Upper lobe of left lung (tissue), 4 donors: ENCODE measurements at regions not wholly inside any gene's neighbourhood (a gene's known extent, or its start where the extent isn't known, plus 50 kb on each side); places are given as distances from the start of the nearest gene placed in this dataset.

Experiments
- EP300 ChIP-seq, 4 donors: sonication (generic); formaldehyde crosslinking; IDR thresholded peaks; one replicate each; pipeline ENCODE4 v1.5.1; 2017; ENCODE audit warnings: antibody characterized with exemption in 4 of 4, control low read depth in 2 of 4
- POLR2A ChIP-seq, 4 donors: fragments of 450-650 bp; IDR thresholded peaks; one replicate each; pipeline ENCODE4 v1.5.1; 2016 to 2017; ENCODE audit warnings: antibody characterized with exemption in 4 of 4, mild to moderate bottlenecking in 2 of 4
- POLR2AphosphoS5 ChIP-seq, 2 donors: sonication (generic); formaldehyde crosslinking; IDR thresholded peaks; one replicate each; pipeline ENCODE4 v1.5.1; 2017; ENCODE audit warnings: antibody characterized with exemption in 2 of 2
- TF ChIP-seq, protein P1 (sequence below), 6 experiments: fragments of 450-650 bp in 4 of 6; fragments of 200-600 bp in 2 of 6; sonication (generic) in 2 of 6; IDR thresholded peaks; one replicate each; pipeline ENCODE4 v1.5.1; 2016 to 2019; ENCODE audit warnings: antibody characterized with exemption in 6 of 6

DNA sequence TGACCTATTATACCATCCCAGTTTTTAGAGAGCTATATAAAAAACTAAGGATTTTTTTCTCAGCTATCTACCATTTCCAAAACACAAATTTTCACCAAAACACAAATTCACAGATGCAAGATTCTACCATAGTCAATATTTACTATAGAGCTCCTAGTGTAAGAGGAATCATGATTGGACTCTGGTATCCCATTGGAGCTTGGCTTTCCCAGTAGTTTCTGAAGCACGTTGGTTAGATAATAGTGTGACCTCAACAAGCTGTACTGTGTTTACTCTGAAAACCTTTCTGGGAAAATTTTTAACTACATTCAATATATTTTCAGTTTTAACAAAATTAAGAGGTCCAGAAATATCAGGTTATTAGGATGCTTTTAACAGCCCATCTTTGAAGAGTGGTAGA, 660.6 kb upstream of the SLC10A2 start:
- TF ChIP-seq, protein P1, sequence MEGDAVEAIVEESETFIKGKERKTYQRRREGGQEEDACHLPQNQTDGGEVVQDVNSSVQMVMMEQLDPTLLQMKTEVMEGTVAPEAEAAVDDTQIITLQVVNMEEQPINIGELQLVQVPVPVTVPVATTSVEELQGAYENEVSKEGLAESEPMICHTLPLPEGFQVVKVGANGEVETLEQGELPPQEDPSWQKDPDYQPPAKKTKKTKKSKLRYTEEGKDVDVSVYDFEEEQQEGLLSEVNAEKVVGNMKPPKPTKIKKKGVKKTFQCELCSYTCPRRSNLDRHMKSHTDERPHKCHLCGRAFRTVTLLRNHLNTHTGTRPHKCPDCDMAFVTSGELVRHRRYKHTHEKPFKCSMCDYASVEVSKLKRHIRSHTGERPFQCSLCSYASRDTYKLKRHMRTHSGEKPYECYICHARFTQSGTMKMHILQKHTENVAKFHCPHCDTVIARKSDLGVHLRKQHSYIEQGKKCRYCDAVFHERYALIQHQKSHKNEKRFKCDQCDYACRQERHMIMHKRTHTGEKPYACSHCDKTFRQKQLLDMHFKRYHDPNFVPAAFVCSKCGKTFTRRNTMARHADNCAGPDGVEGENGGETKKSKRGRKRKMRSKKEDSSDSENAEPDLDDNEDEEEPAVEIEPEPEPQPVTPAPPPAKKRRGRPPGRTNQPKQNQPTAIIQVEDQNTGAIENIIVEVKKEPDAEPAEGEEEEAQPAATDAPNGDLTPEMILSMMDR (IDR thresholded peaks at IDR 0.05): no peak
- no peak for TF ChIP-seq POLR2A (IDR thresholded peaks at IDR 0.05)
- no peak for TF ChIP-seq EP300 (IDR thresholded peaks at IDR 0.05)
- TF ChIP-seq POLR2AphosphoS5 (IDR thresholded peaks at IDR 0.05): no peak
